GM13976 (cell line): ENCODE measurements at regions not wholly inside any gene's neighbourhood (a gene's known extent, or its start where the extent isn't known, plus 50 kb on each side); places are given as distances from the start of the nearest gene placed in this dataset.

Experiments used
- DNase-seq: peaks from one replicate; pipeline ENCODE4 v3.0.0; 2012; ENCODE audit warnings: low spot score
- in situ Hi-C: fragments of 300-500 bp; cut with MboI; formaldehyde crosslinking; loops from one replicate; pipeline ENCODE4 v1.12.0; 2022; ENCODE audit warnings: low sequenced_read_pairs, mixed read lengths, inconsistent platforms; ENCODE audit not compliant: unreplicated experiment
- TF ChIP-seq, protein P1 (sequence below): IDR thresholded peaks from 2 replicates; pipeline ENCODE4 v1.5.1; 2012; ENCODE audit warnings: borderline replicate concordance, mild to moderate bottlenecking; ENCODE audit not compliant: insufficient read depth; ENCODE audit errors: extremely low read depth, missing control alignments, control extremely low read depth

DNA sequence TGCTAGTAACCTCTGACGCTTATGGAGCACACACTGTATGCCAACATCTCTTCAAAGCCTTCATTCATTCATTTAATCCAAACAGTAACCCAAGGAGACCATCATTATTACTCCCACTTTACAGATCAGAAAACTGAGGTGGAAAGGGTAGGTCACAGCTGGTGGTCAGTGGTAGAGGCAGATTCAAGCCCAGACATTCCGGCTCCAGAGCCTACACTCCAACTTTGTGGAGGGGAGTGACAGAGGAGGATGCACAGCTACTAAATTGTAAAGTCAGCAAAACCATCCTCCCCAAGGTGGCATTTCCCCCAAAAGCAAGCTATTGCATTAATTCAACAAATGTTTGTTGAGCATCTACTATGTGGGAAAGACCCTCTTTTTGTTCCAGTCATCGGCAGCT, 110.5 kb upstream of the CPEB4 start:
- TF ChIP-seq, protein P1, sequence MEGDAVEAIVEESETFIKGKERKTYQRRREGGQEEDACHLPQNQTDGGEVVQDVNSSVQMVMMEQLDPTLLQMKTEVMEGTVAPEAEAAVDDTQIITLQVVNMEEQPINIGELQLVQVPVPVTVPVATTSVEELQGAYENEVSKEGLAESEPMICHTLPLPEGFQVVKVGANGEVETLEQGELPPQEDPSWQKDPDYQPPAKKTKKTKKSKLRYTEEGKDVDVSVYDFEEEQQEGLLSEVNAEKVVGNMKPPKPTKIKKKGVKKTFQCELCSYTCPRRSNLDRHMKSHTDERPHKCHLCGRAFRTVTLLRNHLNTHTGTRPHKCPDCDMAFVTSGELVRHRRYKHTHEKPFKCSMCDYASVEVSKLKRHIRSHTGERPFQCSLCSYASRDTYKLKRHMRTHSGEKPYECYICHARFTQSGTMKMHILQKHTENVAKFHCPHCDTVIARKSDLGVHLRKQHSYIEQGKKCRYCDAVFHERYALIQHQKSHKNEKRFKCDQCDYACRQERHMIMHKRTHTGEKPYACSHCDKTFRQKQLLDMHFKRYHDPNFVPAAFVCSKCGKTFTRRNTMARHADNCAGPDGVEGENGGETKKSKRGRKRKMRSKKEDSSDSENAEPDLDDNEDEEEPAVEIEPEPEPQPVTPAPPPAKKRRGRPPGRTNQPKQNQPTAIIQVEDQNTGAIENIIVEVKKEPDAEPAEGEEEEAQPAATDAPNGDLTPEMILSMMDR, result no peak
- in situ Hi-C loops, result no loop called here
- no peak for DNase-seq

DNA sequence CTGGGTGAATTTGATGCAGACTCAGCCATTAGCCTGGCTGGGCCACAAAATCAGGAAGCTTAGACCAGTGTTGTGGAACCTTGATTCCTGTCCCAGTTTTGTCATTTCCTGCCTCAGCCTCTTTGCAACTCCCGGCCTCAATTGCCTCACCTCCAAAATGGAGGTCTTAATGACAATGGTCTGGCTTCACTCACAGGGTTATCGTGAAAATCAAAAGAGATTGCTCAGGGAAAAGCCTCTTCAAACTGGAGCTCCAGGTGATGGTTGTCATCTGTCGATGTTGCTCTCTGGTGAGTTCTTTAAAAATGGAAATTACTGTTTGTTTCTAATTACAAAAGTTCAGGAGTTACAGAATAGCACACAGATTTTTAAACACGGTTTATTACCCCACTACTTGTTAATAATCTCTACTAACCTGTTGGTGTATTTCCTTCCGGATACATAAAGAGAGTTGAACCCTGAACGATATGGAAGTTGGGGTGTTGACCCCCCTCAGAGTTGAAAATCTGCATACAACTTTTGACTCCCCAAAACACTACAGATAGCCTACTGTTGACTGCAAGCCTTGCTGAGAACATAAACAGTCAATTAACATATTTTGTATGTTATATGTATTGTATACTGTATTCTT, 109.9 kb upstream of the CPEB4 start:
- no peak for DNase-seq
- TF ChIP-seq, protein P1, result no peak
- in situ Hi-C loops, result no loop called here

DNA sequence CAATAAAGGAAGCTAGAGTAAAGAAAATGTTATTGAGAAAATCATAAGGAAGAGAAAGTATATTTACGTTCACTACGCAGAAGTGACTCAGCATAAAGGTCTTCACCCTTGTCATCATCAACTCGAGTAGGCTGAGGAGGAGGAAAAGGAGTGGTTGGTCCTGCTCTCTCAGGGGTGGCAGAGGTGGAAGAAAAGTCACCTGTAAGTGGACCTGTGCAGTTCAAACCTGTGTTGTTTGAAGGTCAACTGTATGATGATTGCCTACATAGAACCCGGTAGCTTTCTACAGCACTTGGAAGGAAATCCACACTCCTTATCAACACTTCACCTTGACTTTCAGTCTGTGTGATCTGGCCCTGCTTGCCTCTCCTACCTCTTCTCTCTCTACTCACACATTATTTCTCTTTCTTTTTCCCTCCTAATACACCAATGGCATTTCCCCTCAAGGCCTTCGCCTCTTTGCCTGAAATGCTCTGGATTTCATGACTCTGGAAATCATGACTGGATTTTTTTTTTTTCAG, 109.3 kb upstream of the CPEB4 start:
- TF ChIP-seq, protein P1, result no peak
- in situ Hi-C loops, result no loop called here
- DNase-seq, result no peak

DNA sequence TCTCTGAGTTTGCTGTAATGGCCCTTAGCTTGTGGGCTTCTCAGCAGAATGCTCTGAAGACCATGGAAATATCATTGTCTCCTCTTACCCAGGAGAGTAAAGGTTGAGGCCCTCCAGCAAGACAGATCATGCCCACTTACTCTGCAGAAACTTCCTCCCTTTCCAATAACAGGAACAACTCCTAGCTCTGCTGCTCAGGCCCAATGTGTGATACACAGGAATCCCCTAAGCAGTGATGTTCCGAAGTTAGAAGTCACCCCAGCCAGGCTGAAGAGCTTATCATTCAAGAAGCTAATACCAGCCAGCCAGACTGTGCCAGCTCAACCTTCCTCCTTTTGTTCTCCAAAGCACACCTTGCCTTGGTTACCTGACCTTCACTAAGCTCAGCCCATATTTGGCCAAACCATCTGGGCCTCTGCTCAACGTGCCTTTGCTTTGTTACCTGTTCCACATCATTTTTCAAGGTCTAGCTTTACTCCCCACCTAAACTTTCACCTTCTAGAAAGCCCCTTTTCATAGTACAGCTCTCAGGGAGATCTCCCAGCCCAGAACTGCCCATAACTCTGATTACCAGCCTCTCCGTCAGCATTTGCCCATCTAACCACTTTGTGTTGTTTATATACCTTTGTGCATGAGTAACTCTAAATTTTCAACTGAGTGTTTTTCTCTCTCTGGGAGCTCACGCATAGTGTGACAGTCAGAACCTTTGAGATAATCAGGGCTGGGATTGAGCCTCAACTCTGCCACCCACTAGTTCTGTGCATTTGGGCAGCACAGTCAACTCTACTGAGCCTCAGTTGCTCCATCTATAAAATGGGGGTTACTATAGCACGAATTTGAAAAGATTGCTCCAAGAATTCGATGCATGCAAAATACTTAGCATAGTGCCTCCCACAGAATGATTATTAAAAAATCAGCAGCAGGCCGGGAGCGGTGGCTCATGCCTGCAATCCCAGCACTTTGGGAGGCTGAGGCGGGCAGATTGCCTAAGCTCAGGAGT, 107.6 kb upstream of the CPEB4 start:
- TF ChIP-seq, protein P1, result no peak
- no peak for DNase-seq
- in situ Hi-C loops, result no loop called here

DNA sequence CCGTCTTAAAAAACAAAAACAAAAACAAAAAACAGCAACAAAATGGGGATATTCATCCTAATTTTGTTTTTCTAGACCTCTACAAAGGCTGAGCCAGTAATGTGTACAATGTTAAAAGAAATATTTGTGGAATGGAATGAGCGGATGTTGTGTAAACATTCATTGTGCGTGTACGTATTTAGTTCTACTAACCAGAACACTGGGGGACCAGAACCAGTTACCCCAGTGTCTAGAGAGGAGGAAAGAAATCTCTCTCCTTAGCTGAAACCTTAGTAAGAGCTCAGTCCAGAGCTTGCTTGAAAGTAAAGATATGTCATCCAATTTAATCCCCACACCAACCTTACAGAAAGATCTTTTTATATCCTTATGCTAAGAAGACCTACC, 106.7 kb upstream of the CPEB4 start:
- DNase-seq, result no peak
- in situ Hi-C loops, result no loop called here
- TF ChIP-seq, protein P1, result no peak

DNA sequence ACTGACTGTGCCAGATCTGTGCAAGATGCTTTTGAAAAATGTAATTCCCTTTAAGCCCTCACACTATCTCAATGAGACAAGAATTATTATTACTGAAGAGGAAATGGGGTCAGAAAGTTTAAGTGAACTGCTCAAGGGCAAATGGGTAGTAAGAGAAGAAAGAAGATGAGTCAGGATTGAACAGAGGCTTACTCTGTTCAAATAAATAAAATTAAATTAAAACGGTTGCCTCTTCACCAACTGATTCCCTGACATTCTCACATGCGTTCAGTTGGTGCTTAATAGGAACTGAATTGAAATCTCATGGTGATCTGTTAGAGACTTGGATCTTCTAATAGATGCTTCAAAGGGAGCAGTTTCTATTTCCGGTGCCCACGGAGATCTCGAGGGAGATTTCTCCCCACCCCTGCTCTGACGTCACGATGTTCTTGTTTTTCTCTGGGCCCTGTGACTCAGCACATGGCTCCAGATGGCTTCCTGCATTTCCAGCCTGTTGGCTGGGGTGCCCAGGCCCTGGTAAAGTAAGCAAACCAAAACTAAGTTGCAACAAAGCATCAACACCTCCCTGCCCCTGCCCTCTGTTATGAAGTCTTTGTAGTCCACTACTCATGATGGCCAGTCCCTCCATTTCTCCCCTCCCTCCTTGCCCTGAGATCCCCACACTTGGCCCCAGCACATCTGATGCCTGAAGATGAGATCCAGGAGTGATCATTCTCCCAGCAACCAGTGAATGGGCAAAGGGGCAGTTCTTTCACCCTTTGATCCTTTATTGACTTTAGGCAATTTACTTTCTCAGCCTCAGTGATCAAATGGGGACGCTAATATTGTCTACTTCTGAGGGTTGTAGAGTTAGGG, 106.1 kb upstream of the CPEB4 start:
- in situ Hi-C loops, result no loop called here
- DNase-seq, result no peak
- TF ChIP-seq, protein P1, result no peak
